ENCODE measurements at regions not wholly inside any gene's neighbourhood (a gene's known extent, or its start where the extent isn't known, plus 50 kb on each side); places are given as distances from the start of the nearest gene placed in this dataset.
"Not testable (repeated sequence)": the region's sequence is repeated elsewhere in the genome, so short reads cannot be mapped to it uniquely, and the experiment has no call there.

GRCh38 chr3:79960594-79960993 lies 192.8 kb upstream of the ROBO1 start:
- DNase-seq (ENCODE audit: low spot score) = no peak

- DNase-seq (ENCODE audit: low spot score) = no peak
Measured at GRCh38 chr3:79957066-79957465, 189.3 kb upstream of the ROBO1 start.

- DNase-seq (ENCODE audit: low spot score) = no peak
Measured at GRCh38 chr3:79954756-79955155, 187.0 kb upstream of the ROBO1 start.

- DNase-seq (ENCODE audit: low spot score) = no peak
Measured at GRCh38 chr3:79953591-79954101, 185.8 kb upstream of the ROBO1 start.

- DNase-seq (ENCODE audit: low spot score) = not testable (repeated sequence)
Measured at GRCh38 chr3:79951426-79951825, 183.6 kb upstream of the ROBO1 start.

GRCh38 chr3:79947957-79948356 lies 180.2 kb upstream of the ROBO1 start:
- no peak for DNase-seq (ENCODE audit: low spot score)

GRCh38 chr3:79947469-79947868 lies 179.7 kb upstream of the ROBO1 start:
- DNase-seq (ENCODE audit: low spot score) = no peak

- DNase-seq (ENCODE audit: low spot score) = no peak
Measured at GRCh38 chr3:79937567-79937966, 169.8 kb upstream of the ROBO1 start.

- DNase-seq (ENCODE audit: low spot score) = no peak
Measured at GRCh38 chr3:79930196-79930595, 162.4 kb upstream of the ROBO1 start.

GRCh38 chr3:79928687-79929408 lies 161.1 kb upstream of the ROBO1 start:
- no peak for DNase-seq (ENCODE audit: low spot score)

- no peak for DNase-seq (ENCODE audit: low spot score)
Measured at GRCh38 chr3:79926522-79926921, 158.7 kb upstream of the ROBO1 start.

GRCh38 chr3:79922633-79923032 lies 154.8 kb upstream of the ROBO1 start:
- no peak for DNase-seq (ENCODE audit: low spot score)

- DNase-seq (ENCODE audit: low spot score) = no peak
Measured at GRCh38 chr3:79917561-79917960, 149.8 kb upstream of the ROBO1 start.

GRCh38 chr3:79910337-79910736 lies 142.5 kb upstream of the ROBO1 start:
- DNase-seq (ENCODE audit: low spot score) = no peak

GRCh38 chr3:79906106-79906505 lies 138.3 kb upstream of the ROBO1 start:
- DNase-seq (ENCODE audit: low spot score) = no peak

GRCh38 chr3:79902151-79902550 lies 134.4 kb upstream of the ROBO1 start:
- no peak for DNase-seq (ENCODE audit: low spot score)

GRCh38 chr3:79898907-79899306 lies 131.1 kb upstream of the ROBO1 start:
- DNase-seq (ENCODE audit: low spot score) = no peak

- no peak for DNase-seq (ENCODE audit: low spot score)
Measured at GRCh38 chr3:79896086-79896485, 128.3 kb upstream of the ROBO1 start.

- no peak for DNase-seq (ENCODE audit: low spot score)
Measured at GRCh38 chr3:79887213-79887612, 119.4 kb upstream of the ROBO1 start.

GRCh38 chr3:79886204-79886603 lies 118.4 kb upstream of the ROBO1 start:
- no peak for DNase-seq (ENCODE audit: low spot score)

GRCh38 chr3:79885407-79885806 lies 117.6 kb upstream of the ROBO1 start:
- DNase-seq (ENCODE audit: low spot score) = no peak

- no peak for DNase-seq (ENCODE audit: low spot score)
Measured at GRCh38 chr3:79884354-79884753, 116.6 kb upstream of the ROBO1 start.

- no peak for DNase-seq (ENCODE audit: low spot score)
Measured at GRCh38 chr3:79881431-79881830, 113.6 kb upstream of the ROBO1 start.

- DNase-seq (ENCODE audit: low spot score) = no peak
Measured at GRCh38 chr3:79878708-79879107, 110.9 kb upstream of the ROBO1 start.
